Erythroblast (primary cell): ENCODE measurements at regions not wholly inside any gene's neighbourhood (a gene's known extent, or its start where the extent isn't known, plus 50 kb on each side); places are given as distances from the start of the nearest gene placed in this dataset.

ENCODE experiments used
- GATA1 ChIP-seq: IDR thresholded peaks from 2 replicates; pipeline ENCODE4 v1.6.1; 2011; ENCODE audit warnings: low read depth, mild to moderate bottlenecking, control low read depth, low read length, moderate library complexity
- POLR2A ChIP-seq: IDR thresholded peaks from 2 replicates; pipeline ENCODE4 v1.6.1; 2011; ENCODE audit warnings: mild to moderate bottlenecking, low read length

DNA sequence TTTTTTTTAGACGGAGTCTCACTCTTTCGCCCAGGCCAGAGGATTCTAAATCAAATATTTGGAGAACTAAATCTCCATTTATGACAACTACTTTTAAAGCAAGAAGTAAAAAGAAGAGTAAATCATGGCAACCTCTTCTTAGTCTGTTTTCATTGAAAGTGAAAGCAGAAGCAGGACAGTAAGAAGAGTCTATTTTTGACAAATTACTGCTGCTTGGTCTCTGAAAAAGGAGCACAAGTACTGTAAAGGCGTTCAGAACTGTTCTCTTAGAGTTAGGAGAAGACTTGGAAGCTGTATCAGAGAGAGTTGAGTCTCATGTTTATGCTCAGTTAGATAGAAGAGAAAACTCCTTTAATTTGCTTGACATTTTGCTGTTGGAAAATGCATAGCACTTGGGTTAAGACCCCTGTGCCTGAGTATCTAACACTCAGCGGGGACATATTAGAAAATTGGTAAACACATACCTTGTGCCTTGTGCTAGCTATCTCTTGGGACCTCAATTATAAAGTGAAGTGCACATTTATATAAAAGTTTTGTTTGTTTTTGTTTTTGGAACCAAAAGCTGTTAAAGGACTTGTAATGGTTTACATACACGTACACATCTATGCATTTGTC is 433.0 kb downstream of the ANKRD7 start:
- TF ChIP-seq POLR2A, result no peak
- TF ChIP-seq GATA1, result no peak
